Left ventricle myocardium inferior (tissue), 1 donor: ENCODE measurements at regions not wholly inside any gene's neighbourhood (a gene's known extent, or its start where the extent isn't known, plus 50 kb on each side); places are given as distances from the start of the nearest gene placed in this dataset.
"Not testable (repeated sequence)": the region's sequence is repeated elsewhere in the genome, so short reads cannot be mapped to it uniquely, and the experiment has no call there.

Experiments used
- DNase-seq: peaks from one replicate; pipeline ENCODE4 v3.0.0-alpha.2; 2020
- H3K27ac ChIP-seq: fragments of 200-600 bp; replicated peaks from 2 replicates; pipeline ENCODE4 v1.8.0; 2021
- H3K27me3 ChIP-seq: fragments of 200-600 bp; 2 replicates; pipeline ENCODE4 v1.8.0; 2021; ENCODE audit warnings: low read depth
- H3K36me3 ChIP-seq: fragments of 200-600 bp; 2 replicates; pipeline ENCODE4 v1.8.0; 2021
- H3K4me1 ChIP-seq: fragments of 200-600 bp; 2 replicates; pipeline ENCODE4 v1.8.0; 2021
- H3K4me3 ChIP-seq: fragments of 200-600 bp; 2 replicates; pipeline ENCODE4 v1.8.0; 2021; ENCODE audit warnings: mild to moderate bottlenecking, moderate library complexity
- H3K9me3 ChIP-seq: fragments of 200-600 bp; replicated peaks from 2 replicates; pipeline ENCODE4 v1.8.0; 2021
- intact Hi-C: fragments of 100-400 bp; cut with micrococcal nuclease; formaldehyde crosslinking; loops from one replicate; pipeline ENCODE4 v1.11.0; 2022
- TF ChIP-seq, protein P1 (sequence below): fragments of 200-600 bp; IDR thresholded peaks from 2 replicates; pipeline ENCODE4 v1.8.0; 2021; ENCODE audit warnings: antibody characterized with exemption, mild to moderate bottlenecking, borderline replicate concordance
- donor health status: DM: no; HTN: yes; CAD: no; lungs with severe emphysema.

- intact Hi-C loops = no loop called here
- H3K27ac ChIP-seq = no peak overlapping the region
- TF ChIP-seq, protein P1, sequence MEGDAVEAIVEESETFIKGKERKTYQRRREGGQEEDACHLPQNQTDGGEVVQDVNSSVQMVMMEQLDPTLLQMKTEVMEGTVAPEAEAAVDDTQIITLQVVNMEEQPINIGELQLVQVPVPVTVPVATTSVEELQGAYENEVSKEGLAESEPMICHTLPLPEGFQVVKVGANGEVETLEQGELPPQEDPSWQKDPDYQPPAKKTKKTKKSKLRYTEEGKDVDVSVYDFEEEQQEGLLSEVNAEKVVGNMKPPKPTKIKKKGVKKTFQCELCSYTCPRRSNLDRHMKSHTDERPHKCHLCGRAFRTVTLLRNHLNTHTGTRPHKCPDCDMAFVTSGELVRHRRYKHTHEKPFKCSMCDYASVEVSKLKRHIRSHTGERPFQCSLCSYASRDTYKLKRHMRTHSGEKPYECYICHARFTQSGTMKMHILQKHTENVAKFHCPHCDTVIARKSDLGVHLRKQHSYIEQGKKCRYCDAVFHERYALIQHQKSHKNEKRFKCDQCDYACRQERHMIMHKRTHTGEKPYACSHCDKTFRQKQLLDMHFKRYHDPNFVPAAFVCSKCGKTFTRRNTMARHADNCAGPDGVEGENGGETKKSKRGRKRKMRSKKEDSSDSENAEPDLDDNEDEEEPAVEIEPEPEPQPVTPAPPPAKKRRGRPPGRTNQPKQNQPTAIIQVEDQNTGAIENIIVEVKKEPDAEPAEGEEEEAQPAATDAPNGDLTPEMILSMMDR = no peak
- no peaks in the 10 kb centered on the region for H3K27me3 ChIP-seq
- peaks cover 19% of the 10 kb centered on the region for H3K36me3 ChIP-seq
- peaks cover 75% of the 10 kb centered on the region for H3K4me1 ChIP-seq
- DNase-seq = no peak
- H3K9me3 ChIP-seq = no peaks in the 10 kb centered on the region
- no peak overlapping the region for H3K4me3 ChIP-seq
These were observed 219.2 kb upstream of the KLF14 start for GRCh38 chr7:130953196-130953595.

DNA sequence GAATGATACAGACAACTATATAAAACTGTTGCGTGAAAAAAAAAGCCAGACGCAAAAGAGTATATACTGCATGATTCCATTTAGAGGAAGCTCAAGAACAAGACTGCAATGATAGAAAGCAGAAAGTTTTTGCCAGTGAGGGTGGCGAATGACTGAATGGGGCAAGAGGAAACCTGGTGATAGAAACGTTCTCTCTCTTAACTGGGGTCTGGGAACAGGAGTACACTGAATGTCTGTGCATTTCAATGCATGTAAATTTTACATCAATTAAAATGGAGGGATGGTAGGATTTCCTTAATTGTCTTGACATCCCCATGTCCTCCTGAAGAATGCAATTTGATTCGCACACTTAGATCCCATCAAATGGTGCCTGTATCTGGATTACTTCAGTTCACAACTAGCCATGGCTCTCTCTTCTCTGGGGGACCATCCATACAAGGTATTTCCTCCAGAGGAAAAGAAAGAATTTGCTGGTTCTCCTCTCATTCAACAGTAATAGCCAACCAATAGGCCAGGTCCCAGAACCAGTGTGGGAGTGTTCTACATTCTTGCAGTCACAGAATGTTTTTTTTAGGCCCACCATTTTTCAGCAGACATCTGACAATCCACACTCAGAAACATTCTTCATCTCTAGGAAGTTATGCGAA lies 221.0 kb upstream of the KLF14 start:
- no peak for DNase-seq
- Histone ChIP-seq H3K27ac (peak overlapping the region; percentile 43), H3K4me1 (peaks cover 81% of the 10 kb centered on the region)

DNA sequence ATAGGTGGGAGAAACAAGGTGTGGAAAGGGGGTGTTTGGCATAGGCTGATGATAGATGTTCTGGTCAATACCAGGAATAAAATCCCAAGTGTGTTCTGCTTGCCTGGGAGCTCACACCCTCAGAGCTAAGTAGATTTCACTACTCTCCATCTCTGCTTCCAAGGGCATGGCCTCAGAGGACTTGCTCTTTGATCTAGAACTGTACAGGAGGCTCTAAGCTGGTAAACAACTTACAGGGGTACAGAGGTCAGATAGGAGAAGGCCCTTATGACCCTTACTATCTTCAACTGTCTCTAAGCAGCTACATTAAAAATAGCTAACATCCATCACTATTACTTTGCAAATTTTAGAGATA lies 221.5 kb upstream of the KLF14 start:
- peaks cover 81% of the 10 kb centered on the region for H3K4me1 ChIP-seq
- TF ChIP-seq, protein P1 = no peak
- no peaks in the 10 kb centered on the region for H3K9me3 ChIP-seq
- H3K27me3 ChIP-seq = no peaks in the 10 kb centered on the region
- peak overlapping the region; percentile 43 for H3K27ac ChIP-seq
- DNase-seq = no peak
- intact Hi-C loops = no loop called here
- H3K4me3 ChIP-seq = no peak overlapping the region
- H3K36me3 ChIP-seq = peaks cover 28% of the 10 kb centered on the region

More for the DNA sequence above, 221.0 kb upstream of the KLF14 start:
- no peaks in the 10 kb centered on the region for H3K9me3 ChIP-seq
- intact Hi-C loops = no loop called here
- peaks cover 29% of the 10 kb centered on the region for H3K36me3 ChIP-seq
- TF ChIP-seq, protein P1 = no peak
- H3K4me3 ChIP-seq = no peak overlapping the region
- H3K27me3 ChIP-seq = no peaks in the 10 kb centered on the region

GRCh38 chr7:130956417-130957136 lies 222.6 kb upstream of the KLF14 start:
- no peak overlapping the region for H3K4me3 ChIP-seq
- H3K36me3 ChIP-seq = peaks cover 24% of the 10 kb centered on the region
- TF ChIP-seq, protein P1 = no peak
- H3K27me3 ChIP-seq = no peaks in the 10 kb centered on the region
- peaks cover 82% of the 10 kb centered on the region for H3K4me1 ChIP-seq
- DNase-seq = no peak
- H3K27ac ChIP-seq = peak overlapping the region; percentile 43
- intact Hi-C loops = no loop called here
- H3K9me3 ChIP-seq = no peaks in the 10 kb centered on the region

GRCh38 chr7:130957137-130957513 lies 223.1 kb upstream of the KLF14 start:
- intact Hi-C loops = no loop called here
- no peak overlapping the region for H3K4me3 ChIP-seq
- H3K4me1 ChIP-seq = peaks cover 87% of the 10 kb centered on the region
- H3K36me3 ChIP-seq = peaks cover 24% of the 10 kb centered on the region
- H3K27ac ChIP-seq = peak overlapping the region; percentile 43
- no peaks in the 10 kb centered on the region for H3K9me3 ChIP-seq
- no peaks in the 10 kb centered on the region for H3K27me3 ChIP-seq
- TF ChIP-seq, protein P1 = no peak
- DNase-seq = no peak

DNA sequence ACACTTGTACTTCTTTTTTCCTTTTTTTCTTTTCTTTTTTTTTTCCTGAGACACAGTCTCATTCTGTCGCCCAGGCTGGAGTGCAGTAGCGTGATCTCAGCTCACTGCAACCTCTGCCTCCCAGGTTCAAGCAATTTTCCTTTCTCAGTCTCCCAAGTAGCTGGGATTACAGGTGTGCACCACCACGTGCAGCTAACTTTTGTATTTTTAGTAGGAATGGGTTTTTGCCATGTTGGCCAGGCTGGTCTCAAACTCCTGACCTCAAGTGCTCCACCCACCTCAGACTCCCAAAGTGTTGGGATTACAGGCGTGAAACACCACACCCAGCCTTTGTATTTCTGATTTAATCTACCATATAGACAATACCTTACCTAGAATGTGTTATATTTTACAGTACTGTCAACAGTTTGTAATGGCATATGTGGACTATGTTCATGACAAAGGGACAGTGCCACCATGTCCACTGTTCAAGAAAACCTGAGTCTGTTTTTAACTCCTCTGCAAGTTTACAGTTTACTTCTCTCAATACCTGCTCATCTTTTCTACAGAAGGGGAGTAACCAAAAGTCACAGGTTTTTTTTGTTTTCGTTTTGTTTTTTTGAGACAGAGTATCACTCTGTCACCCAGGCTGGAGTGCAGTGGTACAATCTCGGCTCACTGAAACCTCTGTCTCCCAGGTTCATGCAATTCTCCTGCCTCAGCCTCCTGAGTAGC lies 223.9 kb upstream of the KLF14 start:
- peaks cover 87% of the 10 kb centered on the region for H3K4me1 ChIP-seq

More for the DNA sequence above, 223.9 kb upstream of the KLF14 start:
- H3K9me3 ChIP-seq, intact Hi-C loops, H3K27ac ChIP-seq, DNase-seq, H3K4me3 ChIP-seq, H3K27me3 ChIP-seq: not testable (repeated sequence)
- H3K36me3 ChIP-seq = peaks cover 24% of the 10 kb centered on the region
